ENCODE measurements at regions not wholly inside any gene's neighbourhood (a gene's known extent, or its start where the extent isn't known, plus 50 kb on each side); places are given as distances from the start of the nearest gene placed in this dataset.
"Not testable (repeated sequence)": the region's sequence is repeated elsewhere in the genome, so short reads cannot be mapped to it uniquely, and the experiment has no call there.

DNA sequence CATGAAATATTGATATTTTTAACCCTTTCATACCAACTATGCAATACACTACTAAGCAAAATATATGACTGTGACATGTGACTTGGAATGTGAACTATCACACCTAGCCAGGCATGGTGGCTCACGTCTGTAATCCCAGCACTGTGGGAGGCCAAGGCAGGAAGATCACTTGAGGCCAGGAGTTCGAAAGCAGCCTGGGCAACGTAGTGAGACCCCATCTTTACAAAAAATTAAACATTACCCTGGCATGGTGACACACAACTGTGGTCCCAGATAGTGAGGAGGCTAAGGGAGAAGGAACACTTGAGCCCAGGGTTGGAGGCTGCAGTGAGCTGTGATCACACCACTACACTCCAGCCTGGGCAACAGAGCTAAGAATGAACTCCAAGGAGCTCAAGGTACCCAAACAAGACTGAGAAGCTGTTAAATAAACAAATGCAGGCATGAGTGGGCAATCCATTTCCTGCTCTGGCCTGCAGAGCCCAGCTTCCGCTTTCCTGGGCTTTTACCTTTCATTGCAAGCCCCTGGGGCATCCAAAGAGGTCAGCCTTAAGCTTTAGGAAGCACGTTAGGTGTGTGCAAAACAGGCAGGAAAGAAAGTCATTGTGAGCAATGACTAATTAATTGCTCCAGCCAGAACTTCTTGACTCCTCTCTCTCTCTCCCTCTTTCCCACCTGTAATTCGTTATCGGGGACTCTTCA is 162.1 kb upstream of the FOXK1 start:
- DNase-seq (ENCODE audit: extremely low read depth in 1 of 2, low read depth in 1 of 2), result no peak

DNA sequence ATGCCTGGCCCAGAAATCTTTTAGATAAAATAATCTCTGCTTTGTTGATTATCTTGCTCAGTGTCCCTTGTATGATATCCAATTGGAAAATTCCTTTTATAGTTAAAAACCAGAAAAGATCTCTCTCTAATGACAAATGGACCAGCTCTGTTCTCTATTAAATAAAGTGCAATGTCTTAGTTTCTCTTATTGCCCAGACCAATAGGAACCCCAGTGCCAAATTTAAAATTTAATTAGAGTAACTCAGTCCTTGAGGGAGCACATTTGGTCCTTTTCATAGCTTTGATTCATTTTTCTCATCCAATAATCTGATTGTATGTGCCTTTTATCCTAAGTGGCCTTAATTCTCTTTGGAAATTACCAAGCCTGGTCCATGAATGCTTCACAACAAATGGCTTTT is 158.9 kb upstream of the FOXK1 start:
- DNase-seq (ENCODE audit: extremely low read depth in 1 of 2, low read depth in 1 of 2), result no peak

GRCh38 chr7:4523873-4524272 is 158.2 kb upstream of the FOXK1 start:
- no peak for DNase-seq (ENCODE audit: extremely low read depth in 1 of 2, low read depth in 1 of 2)

DNA sequence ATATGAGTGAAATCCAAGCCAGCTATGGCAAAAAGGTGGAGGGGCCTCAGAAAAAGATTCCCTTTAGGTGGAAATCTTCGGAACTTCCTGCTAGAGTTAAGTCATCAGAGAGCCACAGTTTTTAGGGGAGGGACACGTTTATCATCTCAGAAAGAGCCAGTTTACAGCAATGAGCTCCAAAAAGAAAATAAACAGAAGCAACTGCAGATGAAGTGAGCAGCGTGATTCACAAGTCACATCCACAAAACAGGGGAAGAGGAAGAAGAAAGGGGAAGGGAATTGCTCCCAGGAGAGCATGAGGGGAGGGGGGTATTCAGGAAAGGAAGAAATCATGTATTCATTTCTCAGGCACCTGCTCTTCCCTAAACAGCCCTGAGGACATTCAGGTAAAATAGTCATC is 156.2 kb upstream of the FOXK1 start:
- DNase-seq (ENCODE audit: extremely low read depth in 1 of 2, low read depth in 1 of 2), result no peak

- no peak for DNase-seq (ENCODE audit: extremely low read depth in 1 of 2, low read depth in 1 of 2)
Measured at GRCh38 chr7:4527988-4528636, 154.0 kb upstream of the FOXK1 start.

DNA sequence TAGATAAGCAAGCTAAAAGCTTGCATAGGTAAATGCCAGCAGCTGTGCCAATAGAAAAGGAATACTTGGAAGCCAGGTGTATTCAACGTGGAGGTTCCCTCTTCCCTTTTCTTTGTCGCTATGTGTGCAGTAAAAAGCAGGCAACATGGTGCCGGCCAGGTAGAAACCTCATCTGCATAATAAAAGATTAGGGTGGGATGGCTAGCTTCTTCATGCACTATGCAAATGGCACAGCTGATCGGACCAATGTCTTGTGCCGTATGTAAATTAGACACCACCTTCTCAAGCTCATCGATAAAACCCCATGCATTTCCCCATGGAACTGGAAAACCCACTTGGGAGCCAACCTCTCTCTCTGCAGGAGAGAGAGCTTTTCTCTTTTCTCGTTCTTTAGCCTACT is 150.9 kb upstream of the FOXK1 start:
- no peak for DNase-seq (ENCODE audit: extremely low read depth in 1 of 2, low read depth in 1 of 2)

- not testable (repeated sequence) for DNase-seq (ENCODE audit: extremely low read depth in 1 of 2, low read depth in 1 of 2)
Measured at GRCh38 chr7:4533339-4533738, 148.8 kb upstream of the FOXK1 start.

- DNase-seq (ENCODE audit: extremely low read depth in 1 of 2, low read depth in 1 of 2), result no peak
Measured at GRCh38 chr7:4549681-4550080, 132.4 kb upstream of the FOXK1 start.

DNA sequence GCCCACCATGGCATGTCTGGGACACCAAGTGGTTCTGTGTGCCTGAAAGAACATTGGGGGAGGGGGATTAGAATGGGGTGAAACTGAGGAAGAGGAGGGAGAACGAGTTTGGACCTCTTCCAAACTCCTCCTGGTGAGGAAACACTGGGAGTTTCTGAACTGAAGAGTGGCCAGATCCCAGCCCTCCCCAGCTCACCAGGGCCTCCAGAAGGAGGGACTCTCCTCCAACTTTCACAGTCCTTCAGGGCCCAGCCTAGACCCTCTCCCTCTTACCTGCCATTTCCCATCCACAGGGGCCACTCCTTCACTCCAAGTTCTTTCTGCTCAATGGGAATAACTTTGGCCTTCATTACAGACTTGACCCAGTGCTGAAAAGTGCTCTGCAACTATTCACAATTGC is 132.0 kb upstream of the FOXK1 start:
- no peak for DNase-seq (ENCODE audit: extremely low read depth in 1 of 2, low read depth in 1 of 2)

- no peak for DNase-seq (ENCODE audit: extremely low read depth in 1 of 2, low read depth in 1 of 2)
Measured at GRCh38 chr7:4552985-4553384, 129.1 kb upstream of the FOXK1 start.

- DNase-seq (ENCODE audit: extremely low read depth in 1 of 2, low read depth in 1 of 2), result no peak
Measured at GRCh38 chr7:4556868-4557793, 125.0 kb upstream of the FOXK1 start.

DNA sequence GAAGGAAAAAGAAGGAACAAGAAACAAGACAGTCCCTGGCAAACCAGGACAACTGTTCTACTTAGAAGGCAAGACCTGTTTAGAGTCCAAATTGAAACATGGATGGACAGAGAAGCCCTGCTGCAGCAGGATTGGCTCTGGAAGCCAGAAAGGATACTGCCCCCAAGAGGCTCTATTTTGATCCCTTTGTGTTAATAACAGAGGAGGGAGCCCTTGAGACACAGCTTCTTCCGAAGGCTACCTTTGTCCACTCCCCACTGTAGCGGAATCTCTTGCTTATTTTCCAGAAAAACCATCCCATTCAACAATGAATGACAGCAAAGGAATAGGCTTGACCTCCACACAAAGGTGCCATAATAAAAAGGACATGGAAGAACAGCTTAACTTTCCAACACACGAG is 120.3 kb upstream of the FOXK1 start:
- DNase-seq (ENCODE audit: extremely low read depth in 1 of 2, low read depth in 1 of 2), result no peak

- no peak for DNase-seq (ENCODE audit: extremely low read depth in 1 of 2, low read depth in 1 of 2)
Measured at GRCh38 chr7:4566714-4567113, 115.4 kb upstream of the FOXK1 start.

GRCh38 chr7:4574851-4575250 is 107.2 kb upstream of the FOXK1 start:
- DNase-seq (ENCODE audit: extremely low read depth in 1 of 2, low read depth in 1 of 2), result no peak

DNA sequence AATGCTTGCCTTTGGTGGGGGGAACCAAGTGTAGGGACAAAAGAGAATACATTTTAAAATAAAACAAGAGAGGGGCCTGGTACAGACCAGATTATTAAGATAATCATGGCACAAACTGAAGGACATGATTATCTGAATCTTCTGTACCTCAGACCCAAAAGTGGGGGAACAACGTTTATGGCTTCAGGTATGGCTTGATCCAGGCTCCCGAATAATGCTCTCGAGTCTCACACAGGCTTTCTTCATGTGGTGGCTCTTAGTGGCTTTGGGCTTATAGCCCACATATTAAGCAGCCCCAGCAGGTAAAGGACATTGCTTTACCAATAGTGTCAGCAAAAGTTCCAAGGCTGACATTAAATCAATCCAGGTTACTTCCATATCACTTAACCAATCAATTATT is 106.8 kb upstream of the FOXK1 start:
- no peak for DNase-seq (ENCODE audit: extremely low read depth in 1 of 2, low read depth in 1 of 2)

DNA sequence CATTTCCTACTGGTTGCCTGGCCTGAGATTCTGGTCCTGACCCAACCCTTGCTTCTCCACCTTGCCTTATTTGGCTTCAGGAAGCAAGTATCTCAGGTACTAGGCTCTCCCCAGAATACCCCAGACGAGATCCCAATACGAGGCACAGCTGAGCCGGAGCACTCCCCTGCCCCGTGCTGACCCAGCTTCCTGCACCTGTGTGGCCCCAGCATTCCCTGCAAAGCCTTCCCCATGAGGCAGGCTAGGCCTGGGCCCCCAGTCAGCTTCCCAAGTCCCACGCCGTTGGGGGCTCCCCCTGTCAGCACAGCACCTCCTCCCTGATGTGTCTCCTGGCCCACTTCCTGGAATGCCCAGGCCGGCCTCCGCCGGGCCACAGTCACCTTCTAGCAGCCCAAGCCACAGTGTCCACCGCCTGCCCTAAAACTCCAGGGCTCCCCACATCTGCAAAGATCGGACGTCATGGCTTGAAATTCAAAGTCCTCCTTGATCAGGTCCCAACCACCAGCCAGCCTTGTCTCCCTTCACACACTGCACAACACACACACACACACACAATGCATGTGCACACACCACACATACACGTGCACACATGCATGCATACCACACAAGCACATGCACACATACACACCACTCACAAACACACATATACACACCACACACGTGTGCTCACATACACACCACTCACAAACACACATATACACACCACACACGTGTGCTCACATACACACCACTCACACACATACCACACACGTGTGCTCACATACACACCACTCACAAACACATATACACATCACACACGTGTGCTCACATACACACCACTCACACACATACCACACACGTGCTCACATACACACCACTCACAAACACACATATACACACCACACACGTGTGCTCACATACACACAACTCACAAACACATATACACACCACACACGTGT is 78.9 kb upstream of the FOXK1 start:
- DNase-seq (ENCODE audit: extremely low read depth in 1 of 2, low read depth in 1 of 2), result no peak

DNA sequence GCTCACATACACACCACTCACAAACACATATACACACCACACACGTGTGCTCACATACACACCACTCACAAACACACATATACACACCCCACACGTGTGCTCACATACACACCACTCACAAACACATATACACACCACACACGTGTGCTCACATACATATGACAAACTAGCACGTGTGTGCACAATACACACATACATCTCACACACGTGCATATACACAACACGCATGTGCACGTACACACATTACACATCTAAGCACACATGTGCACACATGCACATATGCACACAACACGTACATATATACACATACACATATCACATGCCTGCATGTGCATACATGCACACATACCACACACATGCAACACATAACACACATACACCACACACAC is 78.3 kb upstream of the FOXK1 start:
- DNase-seq (ENCODE audit: extremely low read depth in 1 of 2, low read depth in 1 of 2), result no peak

GRCh38 chr7:4604456-4604940 is 77.6 kb upstream of the FOXK1 start:
- no peak for DNase-seq (ENCODE audit: extremely low read depth in 1 of 2, low read depth in 1 of 2)

DNA sequence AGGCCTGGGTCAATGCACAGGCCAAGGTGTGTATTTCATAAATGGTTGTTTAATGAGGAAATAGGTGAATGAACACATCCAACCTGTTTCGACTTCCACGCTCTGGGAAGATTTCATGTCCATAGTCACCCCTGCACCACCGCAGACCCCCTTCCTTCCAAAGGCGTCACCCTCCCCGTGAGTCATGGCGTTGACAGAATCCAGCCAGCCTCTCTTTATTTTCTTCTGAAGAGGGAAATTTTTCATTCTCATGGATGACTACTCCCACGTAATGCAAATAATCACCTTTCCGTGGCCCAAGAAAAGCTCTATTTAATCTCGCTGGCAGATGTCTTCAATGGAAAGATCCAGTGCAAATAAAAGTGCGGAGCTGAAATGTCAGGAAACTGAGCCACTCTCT is 75.3 kb upstream of the FOXK1 start:
- DNase-seq (ENCODE audit: extremely low read depth in 1 of 2, low read depth in 1 of 2), result no peak

DNA sequence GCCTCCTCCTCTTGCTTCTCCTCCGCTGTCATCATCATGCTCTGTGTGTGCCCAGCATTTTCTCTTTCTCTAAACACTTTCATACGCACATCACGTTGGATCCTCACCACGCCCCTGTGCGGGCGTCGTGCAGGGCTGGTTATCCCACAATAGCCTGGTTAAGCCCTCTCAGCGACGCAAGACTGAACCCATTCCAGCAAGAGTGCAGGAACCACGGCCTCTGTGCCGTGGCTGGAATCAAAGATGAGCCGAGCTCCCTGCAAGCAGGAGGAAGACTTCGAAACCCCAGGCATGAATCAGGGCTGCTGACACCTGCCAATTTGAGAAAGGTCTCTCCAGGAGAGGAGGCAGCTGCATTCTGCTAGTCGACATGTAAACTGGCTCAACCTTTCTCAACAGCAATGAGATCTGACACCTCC is 74.8 kb upstream of the FOXK1 start:
- DNase-seq (ENCODE audit: extremely low read depth in 1 of 2, low read depth in 1 of 2), result no peak

DNA sequence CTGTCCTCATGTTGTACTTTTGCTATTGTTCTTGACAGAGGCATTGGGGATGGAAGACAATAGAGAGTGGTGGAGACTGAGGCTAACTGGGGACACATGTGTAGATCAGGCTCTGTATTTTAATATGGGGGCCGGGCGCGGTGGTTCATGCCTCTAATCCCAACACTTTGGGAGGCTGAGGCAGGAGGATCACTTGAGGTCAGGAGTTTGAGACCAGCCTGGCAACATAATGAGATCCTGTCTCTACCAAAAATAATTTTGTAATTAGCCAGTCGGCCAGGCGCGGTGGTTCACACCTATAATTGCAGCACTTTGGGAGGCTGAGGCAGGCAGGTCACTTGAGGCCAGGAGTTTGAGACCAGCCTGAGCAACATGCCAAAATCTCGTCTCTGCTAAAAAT is 72.5 kb upstream of the FOXK1 start:
- not testable (repeated sequence) for DNase-seq (ENCODE audit: extremely low read depth in 1 of 2, low read depth in 1 of 2)

Data from activated CD8-positive, alpha-beta memory T cell treated with anti-CD3 and anti-CD28 coated beads for 1 hour (primary cell).